ENCODE measurements at regions not wholly inside any gene's neighbourhood (a gene's known extent, or its start where the extent isn't known, plus 50 kb on each side); places are given as distances from the start of the nearest gene placed in this dataset.
A peak's percentile ranks its signal among the peaks of the same experiment; 100 is the strongest.

- DNase-seq (ENCODE audit: low read depth in 2 of 2): no peak
These were observed 53.2 kb downstream of the DNAAF9 start for GRCh38 chr20:3354247-3354646.

- DNase-seq (ENCODE audit: low read depth in 2 of 2): no peak
These were observed 53.8 kb downstream of the DNAAF9 start for GRCh38 chr20:3353646-3354045.

- DNase-seq (ENCODE audit: low read depth in 2 of 2): no peak
These were observed 55.3 kb downstream of the DNAAF9 start for GRCh38 chr20:3352202-3352601.

GRCh38 chr20:3350422-3350821 lies 57.0 kb downstream of the DNAAF9 start:
- no peak for DNase-seq (ENCODE audit: low read depth in 2 of 2)

GRCh38 chr20:3349786-3350185 lies 57.7 kb downstream of the DNAAF9 start:
- DNase-seq (ENCODE audit: low read depth in 2 of 2): no peak

- DNase-seq (ENCODE audit: low read depth in 2 of 2): no peak
These were observed 64.7 kb downstream of the DNAAF9 start for GRCh38 chr20:3342766-3343165.

GRCh38 chr20:3340443-3340842 lies 67.0 kb downstream of the DNAAF9 start:
- DNase-seq (ENCODE audit: low read depth in 2 of 2): no peak

GRCh38 chr20:3339571-3339970 lies 67.9 kb downstream of the DNAAF9 start:
- DNase-seq (ENCODE audit: low read depth in 2 of 2): no peak

- no peak for DNase-seq (ENCODE audit: low read depth in 2 of 2)
These were observed 68.4 kb downstream of the DNAAF9 start for GRCh38 chr20:3339076-3339475.

GRCh38 chr20:3334156-3334943 lies 73.1 kb downstream of the DNAAF9 start:
- no peak for DNase-seq (ENCODE audit: low read depth in 2 of 2)

- peak; percentile 12 to 20 for DNase-seq (ENCODE audit: low read depth in 2 of 2)
These were observed 77.3 kb downstream of the DNAAF9 start for GRCh38 chr20:3330046-3330741.

GRCh38 chr20:3328501-3328900 lies 79.0 kb downstream of the DNAAF9 start:
- no peak for DNase-seq (ENCODE audit: low read depth in 2 of 2)

- DNase-seq (ENCODE audit: low read depth in 2 of 2): no peak
These were observed 80.5 kb downstream of the DNAAF9 start for GRCh38 chr20:3326779-3327521.

GRCh38 chr20:3325864-3326263 lies 81.6 kb downstream of the DNAAF9 start:
- DNase-seq (ENCODE audit: low read depth in 2 of 2): no peak

GRCh38 chr20:3323398-3323797 lies 84.1 kb downstream of the DNAAF9 start:
- no peak for DNase-seq (ENCODE audit: low read depth in 2 of 2)

- DNase-seq (ENCODE audit: low read depth in 2 of 2): no peak
These were observed 79.4 kb upstream of the SLC4A11 start for GRCh38 chr20:3318226-3318884.

- DNase-seq (ENCODE audit: low read depth in 2 of 2): no peak
These were observed 77.1 kb upstream of the SLC4A11 start for GRCh38 chr20:3316136-3316535.

GRCh38 chr20:3315136-3315535 lies 76.1 kb upstream of the SLC4A11 start:
- DNase-seq (ENCODE audit: low read depth in 2 of 2): no peak

GRCh38 chr20:3314391-3314790 lies 75.4 kb upstream of the SLC4A11 start:
- no peak for DNase-seq (ENCODE audit: low read depth in 2 of 2)

- DNase-seq (ENCODE audit: low read depth in 2 of 2): no peak
These were observed 74.7 kb upstream of the SLC4A11 start for GRCh38 chr20:3313683-3314065.

- no peak for DNase-seq (ENCODE audit: low read depth in 2 of 2)
These were observed 74.1 kb upstream of the SLC4A11 start for GRCh38 chr20:3312940-3313682.

Measured in fibroblast of skin of left biceps (primary cell).